Activated naive CD4-positive, alpha-beta T cell treated with Interleukin-2 at 50 U/mL for 16 hours (primary cell): ENCODE measurements at regions not wholly inside any gene's neighbourhood (a gene's known extent, or its start where the extent isn't known, plus 50 kb on each side); places are given as distances from the start of the nearest gene placed in this dataset.

Experiments used
- DNase-seq: peaks from one replicate; pipeline ENCODE4 v3.0.0-alpha.2; 2020

DNA sequence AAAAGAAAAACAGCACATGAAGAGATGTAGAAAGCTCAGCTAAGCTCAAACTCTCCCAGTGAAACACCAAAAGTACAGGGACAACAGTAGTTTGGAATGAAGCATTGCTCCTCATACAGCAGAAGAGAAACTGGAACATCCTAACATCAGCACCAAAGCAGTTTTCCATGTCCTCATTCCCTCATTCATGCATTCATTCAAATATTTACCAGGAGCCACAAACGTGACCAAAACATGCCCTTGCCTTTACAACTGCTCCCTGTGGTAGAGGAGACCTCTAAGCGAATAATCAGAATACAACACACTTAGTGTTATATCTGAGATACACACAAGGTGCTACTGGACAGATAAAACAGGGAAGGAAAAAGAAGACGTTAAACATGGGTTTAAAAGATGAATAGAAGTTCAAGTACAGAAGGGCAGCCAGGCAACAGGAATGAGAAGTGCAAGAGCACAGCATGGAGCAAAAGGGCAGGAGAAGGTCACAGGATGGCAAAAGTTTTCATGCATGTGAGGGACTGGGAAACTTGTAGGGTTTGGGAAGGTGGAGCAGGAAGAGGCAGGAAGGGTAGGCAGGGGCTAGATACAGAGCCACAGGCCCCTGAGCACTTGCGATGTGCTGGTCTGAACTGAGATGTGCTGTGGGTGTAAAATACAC, 58.5 kb upstream of the LMCD1 start:
- DNase-seq = no peak

DNA sequence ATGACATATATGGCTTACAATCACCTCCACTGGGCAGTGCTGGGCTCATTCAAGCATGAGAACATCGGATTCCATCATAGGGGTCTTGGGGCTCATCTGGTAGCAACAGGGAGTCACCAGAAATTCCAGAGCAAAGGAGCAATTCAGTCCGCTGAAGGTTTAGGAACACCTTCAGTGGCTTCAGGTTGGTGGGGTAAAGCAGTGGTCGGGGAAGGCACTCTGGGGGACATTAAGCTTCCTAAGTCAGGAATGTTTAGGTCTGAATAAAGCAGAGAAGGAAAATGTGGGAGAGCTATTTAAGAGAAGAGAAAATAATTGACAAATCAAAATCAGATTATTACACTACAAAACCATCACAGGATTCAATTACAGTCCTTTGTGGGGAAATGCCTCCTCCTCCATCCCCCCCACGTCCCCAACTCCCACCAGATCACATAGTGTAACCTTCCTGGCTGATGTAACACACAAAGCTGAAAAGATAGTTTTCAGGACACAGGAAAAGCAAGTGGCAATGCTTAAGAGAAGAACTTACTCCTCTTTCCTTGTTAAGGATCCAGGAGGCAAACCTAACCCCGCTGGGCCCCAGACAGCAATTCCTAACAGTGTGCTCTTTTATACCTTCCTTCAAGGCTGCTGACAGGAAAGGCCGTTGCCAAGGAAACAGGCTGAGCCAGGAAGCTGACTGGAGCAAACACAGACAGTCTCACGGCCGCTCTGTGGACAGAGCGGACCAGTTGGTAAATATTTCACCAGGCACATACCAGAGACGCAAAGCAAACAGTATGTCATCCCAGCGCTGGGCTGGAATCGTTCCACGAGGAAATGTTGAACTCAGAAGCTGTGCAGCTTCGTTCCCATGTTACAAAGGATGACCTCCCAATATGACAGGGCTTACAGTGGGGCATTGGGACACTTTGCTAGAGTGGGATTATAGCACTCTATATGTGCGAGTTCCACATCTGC, 57.5 kb upstream of the LMCD1 start:
- DNase-seq = no peak

DNA sequence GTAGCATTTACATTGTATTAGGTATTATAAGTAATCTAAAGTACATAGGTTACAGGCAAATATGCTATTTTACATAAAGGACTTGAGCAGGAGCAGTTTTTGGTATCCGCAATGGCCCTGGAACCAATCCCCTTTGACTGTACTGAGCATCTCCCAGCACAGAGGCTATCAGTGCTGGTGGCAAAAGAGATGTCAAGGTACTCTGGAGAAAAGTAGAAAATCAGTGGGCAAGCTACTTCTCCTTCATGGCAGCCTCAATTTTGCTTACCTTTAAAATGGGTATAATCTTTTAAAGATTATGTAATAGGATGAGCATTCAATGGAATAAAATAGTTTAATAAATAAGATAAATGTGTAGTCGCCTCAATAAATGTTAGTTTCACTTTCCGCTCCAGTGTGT, 56.7 kb upstream of the LMCD1 start:
- DNase-seq = no peak

DNA sequence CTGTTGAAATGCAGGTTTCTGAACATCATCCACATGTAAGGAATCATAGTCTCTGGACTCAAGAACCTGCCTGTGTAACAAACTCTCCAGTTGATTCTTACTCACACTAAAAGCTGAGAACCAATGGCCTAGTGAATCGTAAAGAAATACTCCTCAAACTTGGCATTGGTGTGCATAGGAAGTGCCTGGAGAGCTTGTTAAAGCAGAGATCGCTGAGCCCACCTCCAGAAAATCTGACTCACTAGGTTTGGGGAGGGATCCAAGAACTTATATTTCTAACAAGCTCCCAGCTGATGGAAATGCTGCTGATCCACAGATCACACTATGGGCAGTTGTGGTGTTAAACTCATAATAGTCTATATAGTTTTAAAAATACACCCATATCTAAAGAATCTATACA, 55.8 kb upstream of the LMCD1 start:
- DNase-seq = no peak

DNA sequence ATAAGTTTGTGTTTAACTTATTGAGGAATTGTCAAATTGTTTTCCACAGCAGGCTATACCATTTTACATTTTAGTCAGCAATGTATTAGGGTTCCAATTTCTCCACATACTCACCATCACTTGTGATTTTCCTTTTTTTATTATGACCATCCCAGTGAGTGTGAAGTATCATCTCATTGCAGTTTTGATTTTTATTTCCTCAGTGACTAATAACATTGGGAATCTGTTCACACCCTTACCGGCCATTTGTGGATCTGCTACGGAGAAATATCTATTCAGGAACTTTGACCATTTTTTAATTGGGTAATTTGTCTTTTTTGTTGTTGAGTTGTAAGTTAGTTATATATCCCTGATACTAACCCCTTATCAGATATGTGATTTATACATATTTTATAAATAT, 54.8 kb upstream of the LMCD1 start:
- no peak for DNase-seq

DNA sequence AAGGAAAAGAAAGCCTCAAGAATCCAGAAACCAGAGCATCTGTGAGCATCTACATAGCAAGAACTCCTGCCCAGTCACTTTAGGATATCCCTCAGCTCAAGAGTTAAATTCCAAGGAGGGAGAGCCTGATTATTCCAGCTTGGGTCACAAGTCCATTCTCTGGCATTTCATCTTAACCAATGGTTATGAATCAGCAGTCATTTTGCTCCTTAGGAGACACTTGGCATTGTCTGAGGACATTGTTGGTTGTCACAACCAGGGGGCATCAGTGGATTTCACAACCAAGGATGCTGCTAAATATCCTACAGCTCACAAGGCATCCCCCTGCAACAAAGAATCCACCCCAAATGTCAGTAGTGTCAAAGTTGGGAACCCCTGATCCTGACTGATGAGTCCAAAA, 51.0 kb upstream of the LMCD1 start:
- DNase-seq = no peak

DNA sequence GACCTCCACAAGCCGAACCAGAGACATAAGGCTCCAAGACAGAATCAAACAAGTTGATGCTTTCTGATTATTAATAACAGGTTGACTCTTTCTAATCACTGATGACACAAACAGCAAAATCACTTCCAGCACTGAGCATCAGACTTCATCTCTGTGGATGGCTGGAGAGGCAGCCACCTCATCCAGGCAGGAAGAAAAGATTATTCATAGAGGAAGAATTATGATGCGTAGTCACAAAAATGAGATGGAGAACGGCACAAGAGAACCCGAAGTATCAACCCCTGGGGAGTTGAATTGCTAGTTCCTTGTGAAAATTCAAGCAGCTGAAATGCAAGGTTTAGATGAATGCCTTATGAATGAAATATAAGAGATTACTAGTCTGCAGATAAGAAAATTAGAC, 49.9 kb upstream of the LMCD1 start:
- DNase-seq = no peak
